Neural cell (in vitro differentiated cells): ENCODE measurements at regions not wholly inside any gene's neighbourhood (a gene's known extent, or its start where the extent isn't known, plus 50 kb on each side); places are given as distances from the start of the nearest gene placed in this dataset.

Experiments
- H2AFZ ChIP-seq: fragments of 200-600, 300-800 bp; sonication (generic), shearing (Covaris generic); 2 replicates; pipeline ENCODE4 v1.6.0; 2014; ENCODE audit warnings: low read depth, mild to moderate bottlenecking, antibody characterized with exemption, low read length, moderate library complexity
- H3F3A ChIP-seq: fragments of 200-600 bp; shearing (Covaris generic); 2 replicates; pipeline ENCODE4 v1.6.1; 2016; ENCODE audit warnings: mild to moderate bottlenecking, moderate library complexity, mixed read lengths, antibody characterized with exemption, low read length; ENCODE audit not compliant: insufficient read depth, poor library complexity, severe bottlenecking
- H3K27ac ChIP-seq: fragments of 200-600, 300-800 bp; sonication (generic), shearing (Covaris generic); 2 replicates; pipeline ENCODE4 v1.5.1; 2014; ENCODE audit warnings: mild to moderate bottlenecking, low read length, moderate library complexity
- H3K27me3 ChIP-seq: fragments of 300-800, 200-600 bp; sonication (generic), shearing (Covaris generic); 2 replicates; pipeline ENCODE4 v1.6.0; 2014; ENCODE audit warnings: mild to moderate bottlenecking, low read depth, low read length, moderate library complexity; ENCODE audit not compliant: insufficient read depth
- H3K36me3 ChIP-seq: fragments of 300-800, 200-600 bp; sonication (generic), shearing (Covaris generic); 2 replicates; pipeline ENCODE4 v1.5.1; 2014; ENCODE audit warnings: mild to moderate bottlenecking, antibody characterized with exemption, low read length, moderate library complexity; ENCODE audit not compliant: insufficient read depth
- H3K4me2 ChIP-seq: fragments of 300-800, 200-600 bp; sonication (generic), shearing (Covaris generic); 2 replicates; pipeline ENCODE4 v1.6.0; 2014; ENCODE audit warnings: mild to moderate bottlenecking, low read length
- H3K4me3 ChIP-seq: fragments of 300-800, 200-600 bp; sonication (generic), shearing (Covaris generic); 2 replicates; pipeline ENCODE4 v1.5.1; 2014; ENCODE audit warnings: mild to moderate bottlenecking, low read length, moderate library complexity
- H3K79me2 ChIP-seq: fragments of 200-600 bp; shearing (Covaris generic); replicated peaks from 2 replicates; pipeline ENCODE4 v1.6.0; 2014; ENCODE audit warnings: mild to moderate bottlenecking, low read length, moderate library complexity; ENCODE audit not compliant: insufficient read depth
- H3K9ac ChIP-seq: fragments of 300-800, 200-600 bp; sonication (generic), shearing (Covaris generic); 2 replicates; pipeline ENCODE4 v1.6.1; 2016; ENCODE audit warnings: mild to moderate bottlenecking, low read length, mixed read lengths
- H3K9me2 ChIP-seq: fragments of 200-600 bp; shearing (Covaris generic); 2 replicates; pipeline ENCODE4 v1.6.1; 2016; ENCODE audit warnings: mild to moderate bottlenecking, low read length, mixed read lengths; ENCODE audit not compliant: insufficient read depth
- H3K9me3 ChIP-seq: fragments of 200-600, 300-800 bp; sonication (generic), shearing (Covaris generic); 2 replicates; pipeline ENCODE4 v1.6.1; 2016; ENCODE audit warnings: mild to moderate bottlenecking, mixed run types, low read length, moderate library complexity, mixed read lengths
- H4K20me1 ChIP-seq: fragments of 200-600 bp; shearing (Covaris generic); 2 replicates; pipeline ENCODE4 v1.6.1; 2016; ENCODE audit warnings: mild to moderate bottlenecking, mixed run types; ENCODE audit not compliant: insufficient read depth
- CTCF ChIP-seq: fragments of 450-650 bp; IDR thresholded peaks from 2 replicates; pipeline ENCODE4 v1.5.1; 2014; ENCODE audit warnings: antibody characterized with exemption, mild to moderate bottlenecking, moderate library complexity; ENCODE audit not compliant: poor library complexity, severe bottlenecking
- EP300 ChIP-seq: fragments of 450-650 bp; conservative IDR thresholded peaks from 2 replicates; pipeline ENCODE4 v1.6.1; 2014; ENCODE audit warnings: antibody characterized with exemption, mild to moderate bottlenecking, moderate library complexity; ENCODE audit not compliant: poor library complexity, severe bottlenecking
- EZH2 ChIP-seq: fragments of 200-600, 300-800 bp; shearing (Covaris generic), sonication (generic); IDR thresholded peaks from 2 replicates; pipeline ENCODE4 v1.6.1; 2014; ENCODE audit warnings: antibody characterized with exemption, low read length, borderline replicate concordance, mild to moderate bottlenecking; ENCODE audit not compliant: insufficient read depth, poor library complexity, severe bottlenecking
- MXI1 ChIP-seq: fragments of 450-650 bp; conservative IDR thresholded peaks from 2 replicates; pipeline ENCODE4 v1.6.1; 2014; ENCODE audit warnings: antibody characterized with exemption, mild to moderate bottlenecking; ENCODE audit not compliant: poor library complexity, severe bottlenecking
- POLR2AphosphoS5 ChIP-seq: IDR thresholded peaks from 2 replicates; pipeline ENCODE4 v1.6.1; 2012
- RAD21 ChIP-seq: fragments of 450-650 bp; conservative IDR thresholded peaks from 2 replicates; pipeline ENCODE4 v1.6.1; 2014; ENCODE audit warnings: antibody characterized with exemption, mild to moderate bottlenecking, moderate library complexity
- REST ChIP-seq: IDR thresholded peaks from 2 replicates; pipeline ENCODE4 v1.6.1; 2012; ENCODE audit warnings: borderline replicate concordance
- SMC3 ChIP-seq: fragments of 450-650 bp; conservative IDR thresholded peaks from 2 replicates; pipeline ENCODE4 v1.6.1; 2014; ENCODE audit warnings: antibody characterized with exemption, mild to moderate bottlenecking, moderate library complexity; ENCODE audit not compliant: poor library complexity
- TAF1 ChIP-seq: IDR thresholded peaks from 2 replicates; pipeline ENCODE4 v1.6.1; 2012; ENCODE audit warnings: low read depth

- Histone ChIP-seq H3K4me2 (no peak overlapping the region), H3K9ac (no peak overlapping the region), H3K4me3 (no peak overlapping the region), H3K27me3 (no peaks in the 10 kb centered on the region), H3K36me3 (no peaks in the 10 kb centered on the region), H3K27ac (no peak overlapping the region), H3K9me2 (no peaks in the 10 kb centered on the region), H3K79me2 (no peaks in the 10 kb centered on the region), H3F3A (no peaks in the 10 kb centered on the region), H4K20me1 (no peaks in the 10 kb centered on the region), H2AFZ (no peak overlapping the region), H3K9me3 (no peaks in the 10 kb centered on the region)
- no peak for TF ChIP-seq EP300
- TF ChIP-seq POLR2AphosphoS5, result no peak
- TF ChIP-seq EZH2, result no peak
- no peak for TF ChIP-seq REST
- no peak for TF ChIP-seq CTCF
- no peak for TF ChIP-seq RAD21
- no peak for TF ChIP-seq TAF1
- no peak for TF ChIP-seq SMC3
- no peak for TF ChIP-seq MXI1
These were observed 372.7 kb upstream of the IRX1 start for GRCh38 chr5:3222924-3223323.

GRCh38 chr5:3221432-3221831, 374.2 kb upstream of the IRX1 start:
- H3K27ac ChIP-seq, result no peak overlapping the region
- no peaks in the 10 kb centered on the region for H3K79me2 ChIP-seq
- no peaks in the 10 kb centered on the region for H3K36me3 ChIP-seq
- no peaks in the 10 kb centered on the region for H3K27me3 ChIP-seq
- H3K9me2 ChIP-seq, result no peaks in the 10 kb centered on the region
- H3F3A ChIP-seq, result no peaks in the 10 kb centered on the region
- H3K9me3 ChIP-seq, result no peaks in the 10 kb centered on the region
- H3K4me2 ChIP-seq, result no peak overlapping the region
- no peak overlapping the region for H2AFZ ChIP-seq
- H4K20me1 ChIP-seq, result no peaks in the 10 kb centered on the region
- no peak for TF ChIP-seq SMC3
- TF ChIP-seq EZH2, result no peak
- TF ChIP-seq TAF1, result no peak
- TF ChIP-seq REST, result no peak
- TF ChIP-seq EP300, result no peak
- no peak for TF ChIP-seq MXI1
- no peak for TF ChIP-seq CTCF
- no peak for TF ChIP-seq POLR2AphosphoS5
- no peak for TF ChIP-seq RAD21
- no peak overlapping the region for H3K4me3 ChIP-seq
- no peak overlapping the region for H3K9ac ChIP-seq
